IMR-90 (cell line): ENCODE measurements at regions not wholly inside any gene's neighbourhood (a gene's known extent, or its start where the extent isn't known, plus 50 kb on each side); places are given as distances from the start of the nearest gene placed in this dataset.

ENCODE experiments used
- BHLHE40 ChIP-seq: fragments of 150-350 bp; IDR thresholded peaks from 2 replicates; pipeline ENCODE4 v1.6.1; 2016; ENCODE audit warnings: mild to moderate bottlenecking, low read depth, low read length
- CTCF ChIP-seq: conservative IDR thresholded peaks from 2 replicates; pipeline ENCODE4 v1.5.1; 2012; ENCODE audit warnings: mild to moderate bottlenecking, low read depth, low read length, improper control_type of control experiment
- ELK1 ChIP-seq: fragments of 150-350 bp; IDR thresholded peaks from 2 replicates; pipeline ENCODE4 v1.6.1; 2016; ENCODE audit warnings: low read depth, mild to moderate bottlenecking, low read length, moderate library complexity, borderline replicate concordance
- RCOR1 ChIP-seq: IDR thresholded peaks from 2 replicates; pipeline ENCODE4 v1.6.1; 2012; ENCODE audit warnings: mild to moderate bottlenecking, low read length, improper control_type of control experiment; ENCODE audit not compliant: insufficient replicate concordance

GRCh38 chr2:163490281-163490680, 245.5 kb downstream of the FIGN start:
- TF ChIP-seq CTCF (no peak), RCOR1 (no peak), ELK1 (no peak), BHLHE40 (no peak)
